ENCODE measurements at regions not wholly inside any gene's neighbourhood (a gene's known extent, or its start where the extent isn't known, plus 50 kb on each side); places are given as distances from the start of the nearest gene placed in this dataset.

DNA sequence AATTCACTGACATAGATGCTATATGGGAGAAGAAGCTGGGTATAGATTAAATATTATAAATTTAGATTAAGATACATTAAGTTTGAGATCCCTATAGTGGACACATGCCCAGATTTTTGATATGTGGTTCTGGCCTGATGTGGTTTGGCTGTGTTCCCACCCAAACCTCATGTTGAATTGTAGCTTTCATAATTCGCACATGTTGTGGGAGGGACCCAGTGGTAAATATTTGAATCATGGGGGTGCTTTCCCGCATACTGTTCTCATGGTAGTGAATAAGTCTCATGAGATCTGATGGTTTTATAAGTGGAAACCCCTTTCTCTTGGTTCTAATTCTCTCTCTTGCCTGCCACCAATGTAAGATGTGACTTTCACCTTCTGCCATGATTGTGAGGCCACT is 189.4 kb upstream of the CD96 start:
- no peak for DNase-seq (ENCODE audit: low read depth in 2 of 2)

DNA sequence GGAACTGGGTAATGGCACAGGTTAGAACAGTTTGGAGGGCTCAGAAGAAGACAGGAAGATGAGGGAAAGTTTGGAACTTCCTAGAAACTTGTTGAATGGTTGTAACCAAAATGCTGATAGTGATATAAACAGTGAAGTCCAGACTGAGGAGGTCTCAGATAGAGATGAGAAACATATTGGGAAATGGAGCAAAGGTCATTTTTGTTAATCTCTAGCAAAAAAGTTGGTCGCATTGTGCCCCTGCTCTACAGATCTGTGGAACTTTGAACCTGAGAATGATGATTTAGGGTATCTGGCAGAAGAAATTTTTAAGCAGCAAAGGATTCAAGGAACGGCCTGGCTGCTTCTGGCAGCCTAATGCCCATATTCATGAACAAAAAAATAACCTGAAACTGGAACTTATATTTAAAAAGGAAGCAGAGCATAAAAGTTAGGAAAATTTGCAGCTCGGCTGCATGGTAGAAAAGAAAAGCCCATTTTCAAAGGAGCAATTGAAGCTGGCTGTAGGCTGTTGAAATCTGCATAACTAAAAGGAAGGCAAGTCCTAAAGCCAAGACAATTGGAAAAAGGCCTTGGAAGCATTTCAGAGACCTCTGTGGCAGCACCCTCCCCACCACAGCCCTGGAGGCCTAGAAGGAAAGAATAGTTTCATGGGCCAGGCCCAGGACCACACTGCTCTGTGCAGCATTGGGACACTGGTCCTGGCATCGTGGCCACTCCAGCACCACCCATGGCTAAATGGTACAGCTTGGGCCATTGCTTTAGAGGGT is 182.6 kb upstream of the CD96 start:
- no peak for DNase-seq (ENCODE audit: low read depth in 2 of 2)

- no peak for DNase-seq (ENCODE audit: low read depth in 2 of 2)
These were observed 179.5 kb upstream of the CD96 start for GRCh38 chr3:111362381-111363009.

- DNase-seq (ENCODE audit: low read depth in 2 of 2) = no peak
These were observed 175.5 kb upstream of the CD96 start for GRCh38 chr3:111366515-111366914.

DNA sequence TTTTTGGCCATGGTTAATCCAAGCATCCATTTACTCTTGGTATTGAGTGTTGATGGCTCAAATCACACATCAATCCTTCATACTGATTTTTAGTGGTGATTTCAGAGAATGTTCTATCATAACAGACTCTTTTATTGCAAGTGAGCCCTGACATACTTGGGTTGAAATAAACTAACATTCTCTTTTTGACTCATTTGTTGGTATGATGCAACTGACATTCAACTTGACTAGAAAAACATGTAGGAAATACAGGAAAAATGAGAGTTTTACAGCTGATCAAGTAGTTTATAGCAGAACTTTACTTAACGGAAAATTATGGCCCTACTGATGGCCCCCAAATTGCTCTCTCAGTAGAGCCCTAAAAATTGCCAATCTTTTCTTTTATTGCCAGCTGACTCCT is 173.9 kb upstream of the CD96 start:
- no peak for DNase-seq (ENCODE audit: low read depth in 2 of 2)

DNA sequence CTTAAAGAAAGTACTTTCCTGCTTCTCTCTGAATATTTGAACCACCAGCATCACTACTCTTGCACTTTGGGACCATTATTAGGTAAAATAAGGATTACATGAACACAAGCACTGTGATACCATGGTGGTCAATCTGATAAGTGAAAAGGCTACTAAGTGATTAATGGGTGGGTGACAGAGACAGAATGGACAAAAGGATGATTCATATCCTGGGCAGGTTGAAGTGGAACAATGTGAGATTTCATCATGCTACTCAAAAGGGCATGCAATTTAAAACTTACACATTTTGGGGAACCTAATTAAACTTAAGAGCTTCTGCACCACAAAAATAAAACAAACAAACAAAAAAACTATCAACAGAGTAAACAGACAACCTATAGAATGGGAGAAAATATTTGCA is 172.0 kb upstream of the CD96 start:
- DNase-seq (ENCODE audit: low read depth in 2 of 2) = no peak

DNA sequence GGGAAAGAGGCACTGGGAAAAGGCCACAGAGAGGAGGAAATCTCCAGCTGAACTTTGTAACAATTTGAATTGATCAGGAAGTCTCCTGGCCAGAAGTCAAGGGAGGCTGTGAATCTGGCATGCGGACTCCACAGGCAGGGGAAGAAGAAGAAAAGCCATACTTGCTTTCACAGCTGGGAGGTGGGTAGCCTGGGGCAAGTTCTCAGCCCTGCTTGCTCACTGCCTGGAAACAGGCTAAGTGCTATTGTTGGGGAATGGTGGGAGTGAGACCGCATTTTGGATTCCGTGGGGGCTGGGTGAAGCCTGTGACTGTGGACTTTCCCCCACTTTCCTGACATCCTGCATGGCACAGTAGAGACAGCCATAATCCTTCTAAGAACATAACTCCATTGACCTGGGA is 168.8 kb upstream of the CD96 start:
- DNase-seq (ENCODE audit: low read depth in 2 of 2) = no peak

DNA sequence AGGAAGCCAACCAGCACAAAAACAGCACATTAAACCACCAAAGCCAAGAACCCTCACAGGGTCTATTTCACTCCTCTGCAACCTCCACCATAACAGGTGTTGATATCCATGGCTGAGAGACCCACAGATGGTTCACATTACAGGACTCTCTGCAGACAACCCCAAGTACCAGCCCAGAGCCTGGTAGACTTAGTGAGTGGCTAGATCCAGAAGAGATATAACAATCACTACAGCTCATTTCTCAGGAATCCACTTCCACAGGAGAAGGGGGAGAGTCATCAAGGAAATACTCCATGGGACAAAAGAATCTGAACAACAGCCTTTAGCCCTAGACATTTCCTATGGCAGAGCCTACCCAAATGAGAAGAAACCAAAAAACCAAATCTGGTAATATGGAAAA is 168.1 kb upstream of the CD96 start:
- no peak for DNase-seq (ENCODE audit: low read depth in 2 of 2)

DNA sequence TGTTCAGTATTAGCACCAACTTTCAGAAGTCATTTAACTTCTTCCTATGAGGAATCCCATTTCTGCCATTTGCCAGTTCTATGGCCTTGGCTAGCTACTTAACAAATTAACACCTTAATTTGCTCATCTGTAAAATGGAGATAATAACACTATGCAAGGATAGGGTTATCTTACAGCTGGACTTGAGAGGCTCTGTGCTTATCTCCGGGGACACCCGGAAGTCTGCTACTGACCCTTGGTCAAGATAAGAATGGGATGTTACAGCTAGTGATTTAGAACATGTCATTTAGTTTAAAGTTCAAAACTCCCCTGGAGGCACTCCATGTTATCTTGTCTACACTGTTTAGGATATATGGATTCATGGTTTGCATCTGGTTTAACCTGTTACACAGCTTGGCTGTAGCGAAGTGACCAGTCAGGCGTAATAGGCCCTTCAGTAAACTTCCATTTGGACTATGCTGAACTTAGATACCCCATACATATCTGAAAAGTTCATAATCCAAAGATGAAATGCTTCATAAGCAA is 156.0 kb upstream of the CD96 start:
- no peak for DNase-seq (ENCODE audit: low read depth in 2 of 2)

DNA sequence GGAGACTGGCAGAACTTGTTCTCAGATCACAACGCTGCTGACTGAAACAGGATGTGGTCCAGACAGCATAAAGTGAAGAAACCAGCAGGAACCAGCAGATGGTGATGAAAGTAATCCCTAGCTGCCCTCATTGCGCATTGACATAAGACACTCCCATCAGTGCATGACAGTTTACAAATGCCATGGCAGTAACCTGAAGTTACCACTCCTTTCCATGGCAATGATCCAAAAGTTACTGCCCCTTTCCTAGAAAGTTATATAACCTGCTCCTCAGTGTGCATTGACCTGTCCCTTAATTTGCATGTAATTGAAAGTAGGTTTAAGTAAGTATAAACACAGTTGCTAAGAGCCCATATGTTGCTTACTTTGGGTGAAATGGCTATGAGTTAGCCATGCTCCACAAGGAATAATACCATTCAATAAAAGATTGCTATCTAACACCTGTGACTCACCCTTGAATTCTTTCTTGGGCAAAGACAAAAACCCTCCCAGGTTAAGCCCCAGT is 149.1 kb upstream of the CD96 start:
- DNase-seq (ENCODE audit: low read depth in 2 of 2) = no peak

- no peak for DNase-seq (ENCODE audit: low read depth in 2 of 2)
These were observed 129.3 kb upstream of the CD96 start for GRCh38 chr3:111412656-111413055.

GRCh38 chr3:111414531-111414930 is 127.5 kb upstream of the CD96 start:
- DNase-seq (ENCODE audit: low read depth in 2 of 2) = no peak

DNA sequence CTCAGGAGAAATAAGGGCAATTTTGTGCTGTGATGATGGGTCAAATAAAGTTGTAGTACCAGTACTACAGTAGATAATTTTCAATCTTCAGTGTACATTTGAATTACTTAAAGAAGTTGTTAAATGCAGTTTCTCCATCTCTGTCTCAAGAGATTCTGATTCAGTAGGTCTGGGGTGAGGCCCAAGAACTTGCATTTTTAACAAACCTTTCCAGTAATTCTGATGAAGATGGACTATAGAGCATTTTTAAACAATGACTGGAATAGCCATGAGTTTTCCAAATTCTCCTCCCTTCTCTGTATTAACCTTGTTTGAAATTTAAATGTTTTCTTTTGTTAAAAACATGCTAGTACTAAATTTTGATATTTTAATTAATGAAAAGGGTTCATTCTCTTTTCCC is 127.0 kb upstream of the CD96 start:
- no peak for DNase-seq (ENCODE audit: low read depth in 2 of 2)

GRCh38 chr3:111418391-111418790 is 123.6 kb upstream of the CD96 start:
- no peak for DNase-seq (ENCODE audit: low read depth in 2 of 2)

DNA sequence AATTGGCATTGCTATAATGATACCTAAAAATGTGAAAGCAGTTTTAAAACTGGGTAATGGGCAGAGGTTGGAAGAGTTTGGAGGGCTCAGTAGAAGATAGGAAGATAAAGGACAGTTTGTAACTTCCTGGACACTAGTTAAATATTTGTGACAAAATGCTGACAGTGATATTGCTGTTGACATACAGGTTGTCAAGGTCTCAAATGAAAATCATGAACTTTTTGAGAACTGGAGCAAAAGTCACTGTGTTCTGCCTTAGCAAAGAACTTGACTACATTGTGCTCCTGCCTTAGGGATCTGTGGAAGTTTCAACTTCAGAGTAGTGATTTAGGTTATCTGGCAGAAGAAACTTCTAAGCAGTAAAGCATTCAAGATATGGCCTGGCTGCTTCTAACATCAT is 113.7 kb upstream of the CD96 start:
- no peak for DNase-seq (ENCODE audit: low read depth in 2 of 2)

DNA sequence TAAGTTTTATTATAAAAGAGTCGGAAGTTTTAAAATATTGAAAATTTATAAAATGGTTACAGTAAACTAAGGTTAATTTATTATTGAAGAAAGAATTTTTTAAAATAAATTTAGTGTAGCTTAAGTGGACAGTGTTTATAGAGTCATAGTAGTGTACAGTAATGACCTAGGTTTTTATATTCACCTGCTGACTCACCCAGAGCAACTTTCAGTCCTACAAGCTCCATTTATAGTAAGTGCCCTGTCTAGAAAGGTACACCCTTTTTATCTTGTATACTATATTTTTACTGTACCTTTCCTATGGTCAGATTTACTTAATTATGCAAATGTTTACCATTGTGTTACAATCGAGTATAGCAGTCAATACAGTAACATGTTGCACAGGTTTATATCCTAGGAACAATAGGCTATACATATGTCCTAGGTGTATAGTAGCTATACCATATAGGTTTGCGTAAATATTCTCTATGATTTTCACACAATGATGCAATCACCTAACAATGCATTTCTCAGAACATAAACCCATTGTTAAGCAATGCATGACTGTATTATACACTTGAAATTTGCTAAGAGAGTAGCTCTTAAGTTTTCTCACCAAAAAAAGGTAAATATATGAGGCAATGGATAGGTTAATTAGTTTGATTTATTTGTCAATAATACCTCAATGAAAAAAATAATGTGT is 106.9 kb upstream of the CD96 start:
- no peak for DNase-seq (ENCODE audit: low read depth in 2 of 2)

- DNase-seq (ENCODE audit: low read depth in 2 of 2) = no peak
These were observed 103.7 kb upstream of the CD96 start for GRCh38 chr3:111438283-111438682.

DNA sequence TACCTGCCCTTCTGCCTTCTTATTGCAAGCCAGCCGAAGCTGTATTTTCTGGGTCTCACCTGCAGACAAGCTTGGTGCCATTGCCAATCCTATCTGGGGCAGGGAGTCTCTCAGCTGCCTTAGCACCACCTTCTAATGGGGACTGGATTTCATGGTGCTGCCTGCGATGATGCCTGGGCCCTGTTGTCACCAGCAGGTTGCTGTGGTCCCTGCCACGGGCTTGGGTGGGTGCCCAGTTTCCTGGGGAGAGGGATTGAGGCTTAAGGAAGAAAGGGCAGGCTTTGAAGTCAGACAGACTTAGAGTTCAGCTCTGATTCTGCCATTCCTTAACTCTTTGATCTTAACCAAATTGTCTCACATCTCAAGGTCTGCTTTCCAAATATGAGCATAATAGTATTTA is 87.4 kb upstream of the CD96 start:
- no peak for DNase-seq (ENCODE audit: low read depth in 2 of 2)

- DNase-seq (ENCODE audit: low read depth in 2 of 2) = no peak
These were observed 76.8 kb upstream of the CD96 start for GRCh38 chr3:111465081-111465670.

- DNase-seq (ENCODE audit: low read depth in 2 of 2) = no peak
These were observed 72.0 kb upstream of the CD96 start for GRCh38 chr3:111470032-111470431.

- DNase-seq (ENCODE audit: low read depth in 2 of 2) = no peak
These were observed 70.2 kb upstream of the CD96 start for GRCh38 chr3:111471831-111472230.

DNA sequence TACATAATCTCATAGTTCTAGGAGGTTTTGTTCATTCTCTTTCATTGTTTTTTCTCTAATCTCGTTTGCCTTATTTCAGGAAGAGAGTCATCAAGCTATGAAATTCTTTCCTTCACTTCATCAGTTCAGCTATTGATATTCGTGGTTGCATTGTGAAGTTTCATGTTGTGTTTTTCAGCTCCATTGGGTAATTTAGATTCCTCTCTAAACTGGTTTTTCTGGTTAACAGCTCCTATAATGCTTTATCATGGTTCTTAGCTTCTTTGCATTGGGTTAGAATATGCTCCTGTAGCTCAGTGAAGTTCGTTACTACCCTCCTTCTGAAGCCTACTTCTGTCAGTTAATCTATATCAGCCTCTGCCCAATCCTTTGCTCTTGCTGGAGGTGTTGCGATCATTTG is 69.4 kb upstream of the CD96 start:
- DNase-seq (ENCODE audit: low read depth in 2 of 2) = no peak
